Pancreas (tissue), 10 donors: ENCODE measurements at regions not wholly inside any gene's neighbourhood (a gene's known extent, or its start where the extent isn't known, plus 50 kb on each side); places are given as distances from the start of the nearest gene placed in this dataset.

Experiments
- ATAC-seq, 4 donors: fragments of 200-7000 bp; cut with Tn5 transposase; one replicate each; pipeline versions ENCODE4 v1.8.0 to v1.9.1; 2020; ENCODE audit warnings: mild to moderate bottlenecking in 4 of 4, moderate library complexity in 4 of 4
- DNase-seq, 6 donors: peaks; one replicate each; pipeline ENCODE4 v3.0.0-alpha.2; 2020
- FAIRE-seq: peaks from 2 replicates; lab custom pipeline; 2012; peaks lifted over from hg19 to GRCh38; lab: Jason Lieb, UNC
- H3K27ac ChIP-seq, 4 donors: fragments of 200-600 bp; sonication (generic); 1 replicate in 3 of 4; 2 replicates in 1 of 4; pipeline versions ENCODE4 v1.5.0 to v1.8.0; 2020
- H3K27me3 ChIP-seq, 4 donors: fragments of 200-600 bp; one replicate each; pipeline ENCODE4 v1.8.0; 2021
- H3K36me3 ChIP-seq, 3 donors: fragments of 200-600 bp; sonication (generic) in 1 of 3; one replicate each; pipeline versions ENCODE4 v1.5.0 to v1.8.0; 2020 to 2021
- H3K4me1 ChIP-seq, 3 donors: fragments of 200-600 bp; one replicate each; pipeline ENCODE4 v1.8.0; 2021
- H3K4me3 ChIP-seq, 4 donors: fragments of 200-600 bp; sonication (generic) in 2 of 4; one replicate each; pipeline versions ENCODE4 v1.5.0 to v1.8.0; 2020 to 2021
- H3K9me3 ChIP-seq, 4 donors: fragments of 200-600 bp; one replicate each; pipeline ENCODE4 v1.8.0; 2021
- WGBS, 2 donors: extraction: QIAGEN DNeasy Blood & Tissue Kit; methylation state at CpG; one replicate each; pipeline ENCODE4 v1.1.7; 2013; 5-methylcytosine and 5-hydroxymethylcytosine counted together
- intact Hi-C, 3 donors: fragments of 100-400 bp; cut with DNase I; formaldehyde crosslinking; loops; one replicate each; pipeline versions ENCODE4 v1.11.1 to v1.14.2; 2022
- TF ChIP-seq, protein P1 (sequence below), 4 donors: fragments of 200-600 bp; sonication (generic) in 3 of 4; IDR thresholded peaks; one replicate each; pipeline versions ENCODE4 v1.5.0 to v1.8.0; 2021; ENCODE audit warnings: antibody characterized with exemption in 4 of 4
- donor health status: healthy with polysubstance abuse.
- donor health status: DM: no; HTN: no; CAD: no; lungs with moderate emphysema.
- donor health status: DM: no; HTN: no; CAD: no.
- donor health status: control.
- donor health status: control.
- donor health status: Bipolar disorder and iron deficiency.
- donor health status: DM: yes; HTN: yes; CAD: no.
- donor health status: DM: no; HTN: no; CAD: no.
- donor health status: DM: no; HTN: no; CAD: no.
- donor health status: DM: yes; HTN: yes; CAD: no.

DNA sequence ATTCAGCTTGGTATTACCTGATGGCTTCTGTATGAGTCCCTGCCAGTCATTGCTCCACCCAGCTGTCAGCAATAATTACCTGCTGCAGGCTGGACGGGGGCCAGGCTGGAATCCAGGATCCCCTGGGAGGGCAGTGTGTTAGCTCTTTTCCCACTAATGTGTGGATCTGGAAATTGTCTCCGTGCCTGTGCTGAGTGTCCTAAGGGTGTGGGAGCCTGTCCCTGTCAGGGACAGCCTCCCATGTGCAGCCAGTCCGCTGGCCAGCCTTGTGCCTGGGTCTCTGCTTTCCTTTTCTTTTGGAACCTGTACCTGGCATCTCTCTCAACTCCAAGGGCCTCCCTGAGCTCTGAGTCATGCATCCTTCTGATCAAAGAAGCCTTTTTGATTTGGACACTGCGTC lies 107.2 kb upstream of the SPRED2 start:
- ATAC-seq (no peak), DNase-seq (no peak), FAIRE-seq (no peak)
- Histone ChIP-seq H3K4me1 (no peaks in the 10 kb centered on the region), H3K9me3 (no peaks in the 10 kb centered on the region), H3K27ac (no peak overlapping the region), H3K27me3 (no peaks in the 10 kb centered on the region), H3K36me3 (no peaks in the 10 kb centered on the region), H3K4me3 (no peak overlapping the region)
- 56 to 57% methylated on average over 4 of the region's 4 CpGs for WGBS, 2 donors
- intact Hi-C loops: no loop called here
- TF ChIP-seq, protein P1, sequence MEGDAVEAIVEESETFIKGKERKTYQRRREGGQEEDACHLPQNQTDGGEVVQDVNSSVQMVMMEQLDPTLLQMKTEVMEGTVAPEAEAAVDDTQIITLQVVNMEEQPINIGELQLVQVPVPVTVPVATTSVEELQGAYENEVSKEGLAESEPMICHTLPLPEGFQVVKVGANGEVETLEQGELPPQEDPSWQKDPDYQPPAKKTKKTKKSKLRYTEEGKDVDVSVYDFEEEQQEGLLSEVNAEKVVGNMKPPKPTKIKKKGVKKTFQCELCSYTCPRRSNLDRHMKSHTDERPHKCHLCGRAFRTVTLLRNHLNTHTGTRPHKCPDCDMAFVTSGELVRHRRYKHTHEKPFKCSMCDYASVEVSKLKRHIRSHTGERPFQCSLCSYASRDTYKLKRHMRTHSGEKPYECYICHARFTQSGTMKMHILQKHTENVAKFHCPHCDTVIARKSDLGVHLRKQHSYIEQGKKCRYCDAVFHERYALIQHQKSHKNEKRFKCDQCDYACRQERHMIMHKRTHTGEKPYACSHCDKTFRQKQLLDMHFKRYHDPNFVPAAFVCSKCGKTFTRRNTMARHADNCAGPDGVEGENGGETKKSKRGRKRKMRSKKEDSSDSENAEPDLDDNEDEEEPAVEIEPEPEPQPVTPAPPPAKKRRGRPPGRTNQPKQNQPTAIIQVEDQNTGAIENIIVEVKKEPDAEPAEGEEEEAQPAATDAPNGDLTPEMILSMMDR (IDR thresholded peaks at IDR 0.05): no peak

DNA sequence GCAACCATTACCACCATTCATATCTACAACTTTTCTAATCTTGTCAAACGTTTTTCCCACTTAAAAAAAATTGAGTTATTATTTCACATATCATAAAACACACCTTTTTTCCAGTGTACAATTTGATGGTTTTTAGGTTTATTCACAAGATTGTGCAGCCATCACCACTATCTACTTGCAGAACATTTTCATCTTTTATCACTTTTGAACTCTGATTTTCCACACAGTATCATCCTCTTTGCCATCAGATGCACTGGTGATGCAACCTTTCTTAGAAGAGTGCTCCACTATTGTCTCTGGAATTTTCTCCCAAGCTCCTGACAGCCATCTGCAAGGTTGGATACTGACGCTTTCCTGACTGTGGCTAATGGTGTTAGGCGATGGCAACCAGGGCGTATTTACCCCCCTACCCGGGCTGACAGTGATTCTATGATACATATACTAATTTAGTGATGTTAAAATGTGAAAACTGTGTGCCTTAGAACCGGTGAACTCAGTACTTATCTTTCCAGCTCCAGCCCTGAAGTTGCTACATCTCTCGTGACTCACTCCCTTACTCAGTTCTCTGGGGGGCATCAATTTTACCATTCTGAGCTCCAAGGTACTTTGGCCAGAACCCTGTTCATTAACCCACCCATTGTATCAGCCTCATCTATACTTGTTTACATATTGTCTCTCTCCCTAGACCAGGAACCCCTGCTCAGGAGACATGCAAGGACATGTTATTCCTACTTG lies 105.4 kb upstream of the SPRED2 start:
- H3K4me3 ChIP-seq: no peak overlapping the region
- 72 to 84% methylated on average over 7 of the region's 7 CpGs for WGBS, 2 donors
- H3K4me1 ChIP-seq: no peaks in the 10 kb centered on the region
- no peak overlapping the region for H3K27ac ChIP-seq
- DNase-seq: no peak
- no peak for ATAC-seq
- no peaks in the 10 kb centered on the region for H3K9me3 ChIP-seq
- intact Hi-C loops: no loop called here
- no peaks in the 10 kb centered on the region for H3K27me3 ChIP-seq
- TF ChIP-seq, protein P1 (IDR thresholded peaks at IDR 0.05): no peak
- H3K36me3 ChIP-seq: no peaks in the 10 kb centered on the region
- FAIRE-seq: no peak

- no peak overlapping the region for H3K27ac ChIP-seq
- no peaks in the 10 kb centered on the region for H3K9me3 ChIP-seq
- TF ChIP-seq, protein P1 (IDR thresholded peaks at IDR 0.05): no peak
- no peaks in the 10 kb centered on the region for H3K36me3 ChIP-seq
- H3K4me1 ChIP-seq: no peaks in the 10 kb centered on the region
- no peaks in the 10 kb centered on the region for H3K27me3 ChIP-seq
- WGBS, 2 donors: 88 to 95% methylated on average over 3 to 4 of the region's 4 CpGs
- DNase-seq: no peak
- H3K4me3 ChIP-seq: no peak overlapping the region
- ATAC-seq: no peak
- intact Hi-C loops: no loop called here
- FAIRE-seq: no peak
Measured at GRCh38 chr2:65536596-65536995, 104.2 kb upstream of the SPRED2 start.

- Histone ChIP-seq H3K4me1 (no peaks in the 10 kb centered on the region), H3K27ac (no peak overlapping the region), H3K36me3 (no peaks in the 10 kb centered on the region), H3K9me3 (no peaks in the 10 kb centered on the region), H3K27me3 (no peaks in the 10 kb centered on the region), H3K4me3 (no peak overlapping the region)
- DNase-seq: no peak
- WGBS, 2 donors: 87 to 90% methylated on average over 4 of the region's 4 CpGs
- TF ChIP-seq, protein P1 (IDR thresholded peaks at IDR 0.05): no peak
- intact Hi-C loops: no loop called here
- FAIRE-seq: no peak
- no peak for ATAC-seq
Measured at GRCh38 chr2:65532937-65533336, 100.5 kb upstream of the SPRED2 start.

DNA sequence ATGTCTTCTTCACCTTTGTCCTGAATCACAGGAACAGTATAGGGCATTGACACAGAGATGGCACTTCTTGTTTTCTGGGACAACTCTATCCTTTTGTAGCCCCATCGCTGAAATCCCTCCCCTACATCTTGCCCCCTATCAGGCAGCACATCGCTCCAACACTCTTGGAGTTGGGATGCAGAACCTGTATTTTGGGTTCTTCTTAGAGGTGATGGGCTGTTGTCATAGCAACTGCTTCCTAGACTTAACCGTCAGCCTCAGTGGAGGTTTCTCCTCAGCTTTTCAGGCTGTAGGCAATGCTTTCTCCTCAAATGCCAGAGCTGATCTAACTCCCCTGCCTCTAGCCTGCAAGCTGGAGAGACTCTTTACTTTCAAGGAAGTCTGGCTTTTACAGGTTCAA lies 99.9 kb upstream of the SPRED2 start:
- no peak for FAIRE-seq
- TF ChIP-seq, protein P1 (IDR thresholded peaks at IDR 0.05): no peak
- Histone ChIP-seq H3K36me3 (no peaks in the 10 kb centered on the region), H3K4me3 (no peak overlapping the region), H3K4me1 (no peaks in the 10 kb centered on the region), H3K9me3 (no peaks in the 10 kb centered on the region), H3K27ac (no peak overlapping the region), H3K27me3 (no peaks in the 10 kb centered on the region)
- WGBS, 2 donors: 91 to 95% methylated on average over 3 of the region's 3 CpGs
- no peak for ATAC-seq
- intact Hi-C loops: no loop called here
- DNase-seq: no peak
